DMS114 treated with DMSO at 0.1 percent for 48 hours (cell line): ENCODE measurements at regions not wholly inside any gene's neighbourhood (a gene's known extent, or its start where the extent isn't known, plus 50 kb on each side); places are given as distances from the start of the nearest gene placed in this dataset.

ENCODE experiments used
- DNase-seq: peaks from one replicate; lab custom pipeline; 2025; ENCODE audit not compliant: unreplicated experiment; lab: John Stamatoyannopoulos, UW

DNA sequence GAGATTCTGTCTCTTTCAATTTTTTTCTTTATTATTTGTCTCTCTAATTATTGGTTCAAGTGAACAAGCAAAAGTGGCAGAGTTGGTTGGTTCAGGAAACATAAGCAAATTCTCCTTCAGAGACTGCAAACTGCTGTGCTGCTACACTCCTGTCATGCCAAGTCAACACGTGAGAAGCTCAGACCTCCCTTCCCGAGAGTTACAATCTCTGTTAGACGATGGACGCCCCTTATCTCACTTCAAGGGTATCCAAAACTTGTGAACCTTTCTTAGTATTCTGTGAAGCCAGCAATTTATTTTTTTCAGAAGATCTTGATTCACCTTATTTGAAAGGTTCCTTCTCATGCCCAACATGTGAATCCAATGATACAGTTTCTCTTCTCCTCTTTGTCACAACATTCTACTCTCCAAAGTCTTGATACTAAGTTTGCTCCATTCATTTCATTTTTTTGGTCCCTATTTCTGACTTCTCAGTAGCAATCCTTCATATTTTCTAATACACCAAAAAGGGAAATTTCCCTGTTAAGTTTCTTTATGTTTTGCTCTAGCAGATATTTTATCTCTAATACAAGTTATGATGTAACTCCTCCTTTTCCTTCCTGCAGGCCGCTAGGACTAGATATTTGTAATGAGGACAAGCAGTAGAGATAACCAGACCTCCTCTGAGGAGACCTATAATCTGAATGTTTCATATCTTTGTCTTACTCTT lies 448.8 kb upstream of the CITED2 start:
- no peak for DNase-seq

- no peak for DNase-seq
Observed at GRCh38 chr6:139821676-139822223, 447.3 kb upstream of the CITED2 start.

- DNase-seq = no peak
Observed at GRCh38 chr6:139820210-139820609, 445.8 kb upstream of the CITED2 start.

- no peak for DNase-seq
Observed at GRCh38 chr6:139819776-139820175, 445.3 kb upstream of the CITED2 start.

DNA sequence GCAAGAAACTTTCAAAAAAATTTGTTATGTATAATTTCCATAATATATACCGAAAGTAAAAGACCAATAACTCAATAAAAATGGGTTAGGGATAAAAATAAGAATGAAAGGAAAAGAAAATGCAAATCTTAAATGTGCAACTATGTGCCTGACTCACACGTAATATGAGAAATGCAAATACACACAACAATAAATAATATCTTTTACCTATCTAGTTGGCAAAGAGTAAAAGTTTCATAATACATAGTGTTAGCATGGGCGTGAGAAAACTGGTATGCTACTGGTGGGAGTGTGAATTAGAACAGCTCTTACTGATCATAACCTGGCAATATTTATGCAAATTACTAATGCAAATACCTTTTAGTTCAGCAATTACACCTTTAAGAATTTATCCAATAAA lies 438.5 kb upstream of the CITED2 start:
- no peak for DNase-seq

- DNase-seq = no peak
Observed at GRCh38 chr6:139801571-139802321, 427.3 kb upstream of the CITED2 start.

DNA sequence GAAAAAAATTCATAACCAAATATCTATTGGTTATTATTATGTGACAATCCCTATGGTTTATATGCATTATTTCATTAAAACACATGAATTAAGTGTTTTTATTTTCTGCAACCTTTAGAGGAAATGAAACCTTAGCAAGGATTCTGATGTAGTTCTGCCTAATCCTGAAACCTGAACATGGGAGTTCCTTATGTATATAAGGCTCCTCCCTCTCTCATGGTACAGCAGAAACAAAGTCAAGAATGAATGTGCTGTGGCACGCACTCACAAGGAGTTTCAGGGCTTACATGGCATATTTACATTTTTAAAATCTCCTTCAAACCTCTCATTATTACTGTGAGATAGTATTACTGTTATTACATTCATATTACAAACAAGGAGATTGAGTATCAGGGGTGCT lies 426.4 kb upstream of the CITED2 start:
- DNase-seq = no peak

GRCh38 chr6:139790527-139790926 lies 416.1 kb upstream of the CITED2 start:
- no peak for DNase-seq

DNA sequence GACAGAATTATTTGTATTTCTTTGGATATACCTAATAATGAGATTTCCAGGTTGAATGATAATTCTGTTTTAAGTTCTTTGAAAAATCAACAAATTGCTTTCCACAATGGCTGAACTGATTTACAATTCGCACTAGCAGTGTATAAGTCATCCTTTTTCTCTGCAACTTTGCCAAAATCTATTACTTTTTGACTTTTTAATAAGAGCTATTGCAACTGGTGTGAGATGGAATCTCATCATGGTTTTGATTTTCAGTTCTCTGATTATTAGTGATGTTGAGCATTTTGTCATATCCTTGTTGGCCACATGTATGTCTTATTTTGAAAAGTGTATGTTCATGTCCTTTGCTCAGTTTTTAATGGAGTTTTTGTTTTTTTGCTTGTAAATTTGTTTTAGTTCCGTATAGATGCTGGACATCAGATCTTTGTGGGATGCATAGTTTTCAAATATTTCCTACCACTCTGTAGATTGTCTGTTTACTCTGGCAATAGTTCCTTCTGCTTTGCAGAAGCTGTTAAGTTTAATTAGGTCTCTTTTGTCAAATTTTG lies 409.8 kb upstream of the CITED2 start:
- no peak for DNase-seq

DNA sequence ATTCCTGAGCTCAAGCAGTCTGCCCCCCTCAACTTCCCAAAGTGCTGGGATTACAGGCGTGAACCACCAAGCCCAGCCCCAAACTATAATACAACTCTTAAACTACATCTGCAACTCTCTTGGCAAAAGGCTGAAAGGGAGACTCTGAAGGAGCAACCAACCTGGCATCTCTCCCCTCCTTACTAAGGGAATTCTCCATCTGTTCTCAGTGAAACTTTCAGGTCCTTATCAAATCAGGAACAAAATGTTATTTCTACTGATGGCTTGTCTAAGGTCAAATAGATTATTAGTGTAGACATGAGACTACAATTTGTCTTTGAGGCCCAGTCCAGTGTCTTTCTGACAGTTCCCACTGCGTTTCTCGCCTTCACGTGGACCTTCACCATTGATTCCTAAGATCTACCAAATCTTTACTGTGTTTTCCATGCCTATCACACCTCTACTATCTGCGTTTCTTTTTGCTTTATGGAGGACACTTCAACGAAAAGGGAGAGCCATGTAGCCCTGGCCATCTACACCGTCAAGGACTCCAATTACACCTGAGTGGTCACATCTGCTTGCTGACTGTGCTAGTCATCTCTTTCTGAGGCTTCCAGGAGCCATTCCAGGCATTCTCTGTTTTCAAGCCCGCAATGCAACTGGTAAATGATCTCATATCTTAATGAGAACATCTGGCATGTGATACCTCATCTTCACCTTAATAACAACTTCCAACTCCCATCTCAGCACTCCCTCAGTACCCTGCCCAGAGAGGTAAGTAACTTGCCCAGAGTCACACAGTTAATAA lies 405.7 kb upstream of the CITED2 start:
- DNase-seq = no peak

DNA sequence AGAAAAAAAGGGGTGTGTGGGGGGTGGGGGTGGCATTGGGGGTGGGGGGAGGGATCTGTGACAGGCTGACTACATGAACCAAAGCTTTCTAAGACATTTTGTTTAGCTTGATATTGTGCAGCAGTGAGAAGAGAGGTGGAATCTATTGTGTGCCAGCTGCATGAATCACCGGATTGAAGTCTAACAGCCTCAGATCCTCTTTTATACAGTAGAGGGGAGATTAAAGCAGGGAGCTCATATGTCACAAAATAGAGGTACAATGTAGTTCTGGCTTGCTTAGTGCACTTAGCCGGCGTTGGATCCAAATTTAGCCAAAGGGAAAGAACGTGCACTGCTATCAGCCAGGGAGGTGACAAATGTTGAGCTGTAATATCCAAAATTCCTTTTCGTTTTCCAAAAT lies 404.2 kb upstream of the CITED2 start:
- DNase-seq = no peak

DNA sequence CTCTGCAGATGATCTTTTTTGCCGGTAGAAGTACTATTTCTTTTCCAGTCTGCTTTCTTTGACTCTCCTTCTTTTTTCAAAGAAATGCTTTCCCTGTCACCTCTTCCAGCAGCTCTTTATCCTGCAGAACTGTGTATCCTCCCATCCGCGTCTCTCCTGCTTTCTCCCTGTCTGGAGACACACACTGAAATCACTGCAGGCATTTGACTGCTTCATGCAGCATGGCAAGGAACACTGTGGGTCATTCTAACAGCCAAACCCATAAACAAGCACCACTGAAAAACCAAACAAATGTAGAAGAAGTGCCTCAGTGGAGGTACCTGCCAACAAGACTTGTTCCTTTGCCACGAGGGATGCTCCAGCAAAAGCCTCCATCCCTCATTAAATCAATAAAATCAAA lies 403.7 kb upstream of the CITED2 start:
- no peak for DNase-seq

DNA sequence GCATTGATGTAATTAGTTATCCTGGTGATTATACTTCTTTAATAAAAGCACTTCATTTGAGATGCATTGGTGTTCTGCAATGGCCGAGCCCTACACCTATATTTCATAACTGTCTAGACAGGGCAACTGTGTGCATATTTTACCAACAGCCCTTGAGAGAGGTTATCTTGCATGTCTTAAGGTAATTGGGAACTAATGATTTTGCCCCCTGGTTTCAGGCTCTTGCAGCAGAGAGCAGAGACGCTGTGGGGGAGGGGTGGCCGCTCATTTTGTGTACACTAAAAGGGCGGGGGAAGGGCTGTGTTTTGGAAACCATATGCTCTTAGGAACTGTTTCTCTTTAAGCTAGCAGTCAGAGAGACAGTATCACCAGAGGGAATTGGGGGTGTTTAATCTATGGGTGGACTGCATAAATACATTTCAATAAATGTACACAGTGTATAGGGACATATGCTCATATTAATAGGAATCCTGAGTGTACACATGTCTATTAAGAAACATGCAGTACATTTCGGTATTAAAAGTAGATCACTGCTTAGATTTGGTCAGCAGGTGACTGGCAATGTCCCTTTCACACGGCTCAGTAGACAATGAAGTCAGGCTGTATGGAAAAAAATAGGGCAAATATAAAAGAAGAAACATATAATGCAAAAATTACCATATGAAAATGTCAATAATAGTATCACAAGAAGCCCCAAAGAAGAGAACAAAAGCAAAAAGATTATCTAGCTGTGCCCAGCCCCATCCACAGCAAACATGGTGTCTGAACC lies 402.9 kb upstream of the CITED2 start:
- DNase-seq = peak; percentile 37

GRCh38 chr6:139776041-139776440 lies 401.6 kb upstream of the CITED2 start:
- DNase-seq = no peak

DNA sequence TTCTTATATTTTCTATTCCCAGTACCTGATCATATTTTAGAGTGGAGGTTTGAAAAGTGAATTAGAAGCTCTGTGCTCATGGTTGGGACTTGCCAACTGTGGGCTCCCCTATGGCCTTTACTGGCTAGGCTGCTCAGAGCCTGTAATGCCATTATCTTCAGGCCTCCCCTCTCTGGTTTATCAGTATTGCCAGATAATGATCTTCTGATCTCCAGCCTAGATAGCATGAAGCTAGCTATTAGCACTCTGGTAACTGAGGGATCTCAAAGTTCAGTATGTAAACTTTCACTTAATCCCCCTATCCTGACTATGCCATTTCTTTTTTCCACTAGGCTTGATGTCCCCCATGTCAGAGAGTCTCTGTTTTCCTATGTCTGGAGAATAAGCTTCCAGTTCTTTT lies 393.7 kb upstream of the CITED2 start:
- DNase-seq = no peak

GRCh38 chr6:139766796-139767195 lies 392.3 kb upstream of the CITED2 start:
- DNase-seq = no peak

DNA sequence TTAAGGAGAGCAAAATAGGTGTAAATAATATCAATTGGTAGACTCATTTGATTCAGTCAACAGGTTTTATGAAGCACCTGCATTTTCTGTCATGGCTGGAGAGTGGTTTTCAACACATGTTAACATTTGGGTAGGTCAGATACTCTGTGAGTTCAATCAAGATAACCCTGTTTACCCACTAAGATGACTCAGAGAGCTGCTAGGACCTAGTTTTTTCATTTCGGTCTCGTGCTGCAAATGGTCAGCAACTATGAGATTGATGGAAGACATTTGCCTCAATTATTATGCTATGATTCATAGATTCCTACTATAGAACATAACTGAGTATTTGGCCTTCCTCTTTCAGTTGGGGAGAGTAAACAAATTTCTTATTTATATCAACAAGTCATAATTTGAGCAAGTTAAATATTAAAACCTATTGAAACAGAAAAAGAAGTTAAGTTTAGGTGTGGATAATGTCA lies 391.4 kb upstream of the CITED2 start:
- no peak for DNase-seq

DNA sequence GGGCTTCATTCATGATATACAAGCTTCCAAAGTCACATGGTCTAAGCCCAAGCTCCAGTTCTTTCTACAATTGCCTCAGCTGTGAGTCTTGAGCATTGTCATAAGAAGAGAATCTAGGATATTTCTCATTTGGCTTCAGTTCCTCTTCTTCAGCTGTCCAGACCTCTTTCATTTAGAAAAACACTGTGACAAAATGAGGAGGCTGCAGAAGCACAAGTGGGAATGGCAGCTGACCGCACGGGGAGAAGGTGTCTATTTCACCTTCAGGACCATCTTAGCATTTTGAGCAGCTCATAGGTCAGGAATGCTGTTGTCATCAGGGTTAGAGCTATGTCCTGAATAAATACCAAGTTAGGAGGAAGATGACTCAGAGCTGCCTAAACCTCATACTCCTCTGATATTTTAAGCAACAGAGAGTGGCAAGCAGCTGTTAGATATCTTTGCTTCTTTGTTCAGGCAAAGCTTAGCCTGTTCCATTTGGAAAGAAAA lies 390.1 kb upstream of the CITED2 start:
- DNase-seq = peak; percentile 71

DNA sequence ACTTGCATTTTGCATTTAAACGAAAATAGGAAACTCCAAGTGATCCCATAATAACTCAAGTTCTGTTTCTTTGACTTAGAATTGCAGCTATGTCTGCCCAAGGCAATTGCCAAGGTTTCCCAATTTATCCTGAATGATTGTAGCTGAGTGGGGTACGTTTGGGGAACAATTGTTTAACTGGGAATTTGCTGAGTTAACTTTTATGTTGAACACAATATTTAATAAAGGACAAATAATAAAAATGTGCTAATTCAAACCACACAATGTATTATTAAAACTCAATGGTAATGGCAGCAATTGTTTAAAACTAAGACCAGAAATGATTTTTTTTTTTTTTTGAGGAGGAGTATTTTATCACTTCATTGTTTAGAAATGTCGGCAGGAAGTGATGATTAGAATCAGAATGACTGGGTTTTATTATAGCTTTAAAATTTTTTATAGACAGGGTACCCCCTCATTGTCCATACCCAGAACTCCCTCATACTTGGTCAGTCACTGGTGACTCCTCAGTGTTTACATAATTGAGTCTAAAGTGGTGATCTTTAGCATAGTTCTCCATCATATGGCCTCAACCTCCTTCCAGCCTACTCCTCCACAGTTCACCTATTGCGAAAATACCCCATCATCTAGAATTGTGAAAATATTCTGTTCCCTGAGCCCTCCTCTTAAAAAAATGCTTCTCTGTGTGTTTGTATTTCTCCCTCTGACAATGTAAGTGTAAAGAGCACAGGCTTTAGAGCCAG lies 389.2 kb upstream of the CITED2 start:
- no peak for DNase-seq

- DNase-seq = peak; percentile 68
Observed at GRCh38 chr6:139762587-139763031, 388.2 kb upstream of the CITED2 start.
